SK-N-SH (cell line): ENCODE measurements at regions not wholly inside any gene's neighbourhood (a gene's known extent, or its start where the extent isn't known, plus 50 kb on each side); places are given as distances from the start of the nearest gene placed in this dataset.

Source experiments
- NRF1 ChIP-seq: IDR thresholded peaks from 2 replicates; pipeline ENCODE4 v1.6.1; 2012; ENCODE audit warnings: low read depth, mild to moderate bottlenecking, low read length
- TF ChIP-seq, protein P1 (sequence below): fragments of 200-600 bp; sonication (generic); IDR thresholded peaks from 2 replicates; pipeline ENCODE4 v1.6.1; 2017; ENCODE audit warnings: antibody characterized with exemption, mild to moderate bottlenecking, moderate library complexity

DNA sequence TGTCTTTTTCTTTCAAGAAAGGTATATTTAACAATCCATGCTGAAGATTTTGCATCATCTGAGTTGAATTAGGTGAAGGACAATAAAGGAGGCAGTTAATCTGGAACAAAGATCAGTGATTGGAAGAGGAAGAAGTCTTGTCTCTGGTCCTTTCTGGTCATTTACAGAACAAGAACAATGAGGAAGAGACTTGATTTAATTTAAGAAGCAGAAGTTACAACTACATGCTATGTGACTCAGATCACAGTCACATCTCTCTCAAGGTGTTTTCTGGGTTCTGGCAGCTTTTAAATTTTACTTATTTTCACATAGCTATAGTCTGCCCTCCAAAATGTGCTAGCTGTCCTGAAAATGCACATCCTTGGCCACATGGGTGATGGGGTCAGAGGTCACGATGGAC, 53.5 kb upstream of the DEK start:
- TF ChIP-seq, protein P1, sequence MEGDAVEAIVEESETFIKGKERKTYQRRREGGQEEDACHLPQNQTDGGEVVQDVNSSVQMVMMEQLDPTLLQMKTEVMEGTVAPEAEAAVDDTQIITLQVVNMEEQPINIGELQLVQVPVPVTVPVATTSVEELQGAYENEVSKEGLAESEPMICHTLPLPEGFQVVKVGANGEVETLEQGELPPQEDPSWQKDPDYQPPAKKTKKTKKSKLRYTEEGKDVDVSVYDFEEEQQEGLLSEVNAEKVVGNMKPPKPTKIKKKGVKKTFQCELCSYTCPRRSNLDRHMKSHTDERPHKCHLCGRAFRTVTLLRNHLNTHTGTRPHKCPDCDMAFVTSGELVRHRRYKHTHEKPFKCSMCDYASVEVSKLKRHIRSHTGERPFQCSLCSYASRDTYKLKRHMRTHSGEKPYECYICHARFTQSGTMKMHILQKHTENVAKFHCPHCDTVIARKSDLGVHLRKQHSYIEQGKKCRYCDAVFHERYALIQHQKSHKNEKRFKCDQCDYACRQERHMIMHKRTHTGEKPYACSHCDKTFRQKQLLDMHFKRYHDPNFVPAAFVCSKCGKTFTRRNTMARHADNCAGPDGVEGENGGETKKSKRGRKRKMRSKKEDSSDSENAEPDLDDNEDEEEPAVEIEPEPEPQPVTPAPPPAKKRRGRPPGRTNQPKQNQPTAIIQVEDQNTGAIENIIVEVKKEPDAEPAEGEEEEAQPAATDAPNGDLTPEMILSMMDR = no peak
- TF ChIP-seq NRF1 = no peak
